WTC11 (cell line): ENCODE measurements at regions not wholly inside any gene's neighbourhood (a gene's known extent, or its start where the extent isn't known, plus 50 kb on each side); places are given as distances from the start of the nearest gene placed in this dataset.

Experiments
- ATAC-seq: fragments of 200-7000 bp; cut with Tn5 transposase; 2 replicates; pipeline ENCODE4 v1.10.0; 2021; ENCODE audit warnings: mild to moderate bottlenecking, moderate library complexity
- CTCF ChIA-PET: fragments of 300-600 bp; sonication (Branson Sonifier 250); formaldehyde crosslinking; loops from one replicate; lab custom pipeline; 2021; ENCODE audit warnings: antibody characterized with exemption; lab: Charles Lee
- POLR2A ChIA-PET: fragments of 350-600 bp; sonication (Branson Sonifier 250); formaldehyde crosslinking; loops from one replicate; lab custom pipeline; 2021; ENCODE audit warnings: antibody characterized with exemption; lab: Charles Lee
- DNase-seq: peaks from one replicate; pipeline ENCODE4 v3.0.0; 2021; ENCODE audit warnings: low spot score
- H3K27ac Mint-ChIP-seq: 2 replicates; pipeline ENCODE4 v1.8.0; 2021; ENCODE audit warnings: mixed read lengths
- H3K27me3 Mint-ChIP-seq: 2 replicates; pipeline ENCODE4 v1.8.0; 2021; ENCODE audit warnings: low read depth, mild to moderate bottlenecking, moderate library complexity, mixed read lengths
- H3K36me3 Mint-ChIP-seq: 2 replicates; pipeline ENCODE4 v1.8.0; 2021; ENCODE audit warnings: mixed read lengths
- H3K4me1 Mint-ChIP-seq: 2 replicates; pipeline ENCODE4 v1.8.0; 2022; ENCODE audit warnings: mixed read lengths
- H3K4me3 Mint-ChIP-seq: 2 replicates; pipeline ENCODE4 v1.8.0; 2021; ENCODE audit warnings: mild to moderate bottlenecking, moderate library complexity, mixed read lengths
- H3K9me3 Mint-ChIP-seq: 2 replicates; pipeline ENCODE4 v1.8.0; 2021; ENCODE audit warnings: mixed read lengths
- AR ChIP-seq: fragments of 250-450 bp; sonication (Bioruptor Pico); IDR thresholded peaks from 2 replicates; pipeline ENCODE4 v1.9.0; 2021; ENCODE audit warnings: mild to moderate bottlenecking
- ARID4B ChIP-seq: sonication (generic); formaldehyde crosslinking; IDR thresholded peaks from 2 replicates; pipeline ENCODE4 v1.8.0; 2023; ENCODE audit warnings: missing genetic modification reagents, mild to moderate bottlenecking, borderline replicate concordance
- CDX4 ChIP-seq: fragments of 250-450 bp; sonication (Bioruptor Pico); IDR thresholded peaks from 2 replicates; pipeline ENCODE4 v1.9.0; 2021; ENCODE audit warnings: moderate library complexity, mild to moderate bottlenecking, inconsistent platforms, borderline replicate concordance
- CREB1 ChIP-seq: sonication (generic); formaldehyde crosslinking; IDR thresholded peaks from 2 replicates; pipeline ENCODE4 v1.8.0; 2023; ENCODE audit warnings: mild to moderate bottlenecking, missing genetic modification reagents
- EMX1 ChIP-seq: fragments of 250-450 bp; sonication (Bioruptor Pico); IDR thresholded peaks from 2 replicates; pipeline ENCODE4 v1.8.0; 2021; ENCODE audit warnings: mild to moderate bottlenecking
- FOXP1 ChIP-seq: sonication (generic); formaldehyde crosslinking; IDR thresholded peaks from 2 replicates; pipeline ENCODE4 v1.8.0; 2022; ENCODE audit warnings: missing genetic modification reagents, mild to moderate bottlenecking, moderate library complexity, borderline replicate concordance
- GRHL2 ChIP-seq: fragments of 250-450 bp; sonication (Bioruptor Pico); IDR thresholded peaks from 2 replicates; pipeline ENCODE4 v1.8.0; 2022; ENCODE audit warnings: mild to moderate bottlenecking, moderate library complexity; ENCODE audit not compliant: insufficient replicate concordance, severe bottlenecking
- HMGA2 ChIP-seq: fragments of 250-450 bp; sonication (Bioruptor Pico); IDR thresholded peaks from 2 replicates; pipeline ENCODE4 v1.4.0; 2021; ENCODE audit warnings: mild to moderate bottlenecking, moderate library complexity
- IRF1 ChIP-seq: sonication (generic); formaldehyde crosslinking; IDR thresholded peaks from 2 replicates; pipeline ENCODE4 v1.8.0; 2023; ENCODE audit warnings: missing genetic modification reagents
- MYBL2 ChIP-seq: sonication (generic); formaldehyde crosslinking; IDR thresholded peaks from 2 replicates; pipeline ENCODE4 v1.8.1; 2023; ENCODE audit warnings: mild to moderate bottlenecking, moderate library complexity, missing genetic modification reagents
- NFATC4 ChIP-seq: fragments of 250-450 bp; sonication (Bioruptor Pico); IDR thresholded peaks from 2 replicates; pipeline ENCODE4 v1.9.0; 2021; ENCODE audit warnings: mild to moderate bottlenecking
- NFYB ChIP-seq: sonication (generic); formaldehyde crosslinking; conservative IDR thresholded peaks from 2 replicates; pipeline ENCODE4 v1.8.0; 2022; ENCODE audit warnings: low read depth, missing genetic modification reagents
- NR3C1 ChIP-seq: sonication (generic); formaldehyde crosslinking; conservative IDR thresholded peaks from 2 replicates; pipeline ENCODE4 v1.8.1; 2023; ENCODE audit warnings: low read depth, mild to moderate bottlenecking, missing genetic modification reagents
- PREB ChIP-seq: sonication (generic); formaldehyde crosslinking; IDR thresholded peaks from 2 replicates; pipeline ENCODE4 v1.8.1; 2022; ENCODE audit warnings: mild to moderate bottlenecking, missing genetic modification reagents, moderate library complexity, borderline replicate concordance
- SMAD4 ChIP-seq: sonication (generic); formaldehyde crosslinking; IDR thresholded peaks from 2 replicates; pipeline ENCODE4 v1.8.0; 2022; ENCODE audit warnings: mild to moderate bottlenecking, missing genetic modification reagents
- USF1 ChIP-seq: sonication (generic); formaldehyde crosslinking; IDR thresholded peaks from 2 replicates; pipeline ENCODE4 v1.8.0; 2022; ENCODE audit warnings: mild to moderate bottlenecking, missing genetic modification reagents
- USF2 ChIP-seq: sonication (generic); formaldehyde crosslinking; IDR thresholded peaks from 2 replicates; pipeline ENCODE4 v1.8.1; 2023; ENCODE audit warnings: mild to moderate bottlenecking, missing genetic modification reagents, moderate library complexity
- ZNF281 ChIP-seq: sonication (generic); formaldehyde crosslinking; IDR thresholded peaks from 2 replicates; pipeline ENCODE4 v1.8.0; 2023; ENCODE audit warnings: mild to moderate bottlenecking, missing genetic modification reagents
- ZSCAN18 ChIP-seq: fragments of 250-450 bp; sonication (Bioruptor Pico); IDR thresholded peaks from 2 replicates; pipeline ENCODE4 v2.1.2; 2022; ENCODE audit warnings: mild to moderate bottlenecking, moderate library complexity

GRCh38 chr3:107945417-107946094, 145.3 kb downstream of the CD47 start:
- DNase-seq: no peak
- ChIA-PET POLR2A (no interaction called here), CTCF (interaction anchor here (1.7 kb wide), 1 partner anchor 17 kb away, joined by 5 read pairs; no protein-coding TSS in a partner anchor)
- no peak for ATAC-seq
- H3K36me3 Mint-ChIP-seq: no peaks in the 10 kb centered on the region
- no peak overlapping the region for H3K4me3 Mint-ChIP-seq
- TF ChIP-seq FOXP1 (no peak), GRHL2 (no peak), NFATC4 (CRISPR knock-in tag) (no peak), USF1 (CRISPR knock-in tag) (no peak), ZSCAN18 (CRISPR knock-in tag) (no peak), AR (CRISPR knock-in tag) (no peak), MYBL2 (CRISPR knock-in tag) (no peak), IRF1 (no peak), ARID4B (no peak), CREB1 (CRISPR knock-in tag) (no peak), ZNF281 (CRISPR knock-in tag) (no peak), NFYB (CRISPR knock-in tag) (no peak), PREB (CRISPR knock-in tag) (no peak), HMGA2 (no peak), CDX4 (no peak), EMX1 (CRISPR knock-in tag) (no peak), USF2 (CRISPR knock-in tag) (no peak), SMAD4 (CRISPR knock-in tag) (no peak), NR3C1 (CRISPR knock-in tag) (no peak)
- H3K9me3 Mint-ChIP-seq: peaks cover 4% of the 10 kb centered on the region
- H3K27ac Mint-ChIP-seq: no peak overlapping the region
- H3K4me1 Mint-ChIP-seq: peaks cover 10% of the 10 kb centered on the region
- no peaks in the 10 kb centered on the region for H3K27me3 Mint-ChIP-seq
